Lower leg skin (tissue), 3 donors: ENCODE measurements at regions not wholly inside any gene's neighbourhood (a gene's known extent, or its start where the extent isn't known, plus 50 kb on each side); places are given as distances from the start of the nearest gene placed in this dataset.

Experiments
- CTCF ChIP-seq, 3 donors: fragments of 450-650 bp; IDR thresholded peaks; one replicate each; pipeline ENCODE4 v1.5.1; 2016; ENCODE audit warnings: antibody characterized with exemption in 3 of 3, mild to moderate bottlenecking in 3 of 3, moderate library complexity in 2 of 3
- POLR2A ChIP-seq, 2 donors: fragments of 450-650 bp; IDR thresholded peaks; one replicate each; pipeline ENCODE4 v1.6.1; 2016 to 2017; ENCODE audit warnings: antibody characterized with exemption in 2 of 2, mild to moderate bottlenecking in 1 of 2, moderate library complexity in 1 of 2

- TF ChIP-seq CTCF (IDR thresholded peaks at IDR 0.05): no peak
- TF ChIP-seq POLR2A (IDR thresholded peaks at IDR 0.05): no peak
These were observed 1252.5 kb downstream of the EFNA5 start for GRCh38 chr5:106418196-106418595.
